ENCODE measurements at regions not wholly inside any gene's neighbourhood (a gene's known extent, or its start where the extent isn't known, plus 50 kb on each side); places are given as distances from the start of the nearest gene placed in this dataset.

- DNase-seq (ENCODE audit: low spot score): no peak
- no peak for TF ChIP-seq CTCF (IDR thresholded peaks at IDR 0.05)
Observed at GRCh38 chr2:204337638-204338037, 207.6 kb upstream of the PARD3B start.

GRCh38 chr2:204339212-204339715, 206.0 kb upstream of the PARD3B start:
- H3K27ac ChIP-seq: no peak overlapping the region
- no peak overlapping the region for H3K4me3 ChIP-seq
- TF ChIP-seq CTCF (IDR thresholded peaks at IDR 0.05): no peak
- no peak for DNase-seq (ENCODE audit: low spot score)

More at GRCh38 chr2:204337638-204338037, 207.6 kb upstream of the PARD3B start:
- Histone ChIP-seq H3K27ac (no peak overlapping the region), H3K4me3 (no peak overlapping the region)

GRCh38 chr2:204340511-204340910, 204.8 kb upstream of the PARD3B start:
- no peak overlapping the region for H3K4me3 ChIP-seq
- no peak for TF ChIP-seq CTCF (IDR thresholded peaks at IDR 0.05)
- no peak overlapping the region for H3K27ac ChIP-seq
- no peak for DNase-seq (ENCODE audit: low spot score)

- no peak for TF ChIP-seq CTCF (IDR thresholded peaks at IDR 0.05)
- no peak for DNase-seq (ENCODE audit: low spot score)
- H3K4me3 ChIP-seq: no peak overlapping the region
- H3K27ac ChIP-seq: no peak overlapping the region
Observed at GRCh38 chr2:204341887-204342276, 203.4 kb upstream of the PARD3B start.

GRCh38 chr2:204343685-204344084, 201.6 kb upstream of the PARD3B start:
- DNase-seq (ENCODE audit: low spot score): no peak
- H3K27ac ChIP-seq: no peak overlapping the region
- H3K4me3 ChIP-seq: no peak overlapping the region
- TF ChIP-seq CTCF (IDR thresholded peaks at IDR 0.05): no peak

- H3K4me3 ChIP-seq: no peak overlapping the region
- H3K27ac ChIP-seq: no peak overlapping the region
- no peak for DNase-seq (ENCODE audit: low spot score)
- no peak for TF ChIP-seq CTCF (IDR thresholded peaks at IDR 0.05)
Observed at GRCh38 chr2:204344119-204344518, 201.2 kb upstream of the PARD3B start.

- no peak for TF ChIP-seq CTCF (IDR thresholded peaks at IDR 0.05)
- no peak overlapping the region for H3K27ac ChIP-seq
- no peak for DNase-seq (ENCODE audit: low spot score)
- H3K4me3 ChIP-seq: no peak overlapping the region
Observed at GRCh38 chr2:204346906-204347305, 198.4 kb upstream of the PARD3B start.
